ENCODE measurements at regions not wholly inside any gene's neighbourhood (a gene's known extent, or its start where the extent isn't known, plus 50 kb on each side); places are given as distances from the start of the nearest gene placed in this dataset.

GRCh38 chr2:49240608-49241007 is 86.3 kb upstream of the FSHR start:
- Histone ChIP-seq H3K9ac (ENCODE audit: low read length) (no peak overlapping the region), H3K4me3 (replicated peaks in 1 of 2; ENCODE audit: low read depth in 1 of 2, low read length in 2 of 2) (no peak overlapping the region), H3K4me1 (ENCODE audit: control insufficient read depth in 1 of 2, insufficient read depth in 2 of 2, low read length in 2 of 2) (no peaks in the 10 kb centered on the region), H2AFZ (ENCODE audit: low read depth, low read length, poor library complexity, severe bottlenecking) (no peak overlapping the region), H4K20me1 (ENCODE audit: insufficient read depth) (no peaks in the 10 kb centered on the region), H3K36me3 (ENCODE audit: control insufficient read depth in 1 of 2, insufficient read depth in 2 of 2, low read length in 2 of 2) (no peaks in the 10 kb centered on the region), H3K79me2 (ENCODE audit: insufficient read depth, low read length) (no peaks in the 10 kb centered on the region), H3K9me3 (ENCODE audit: control insufficient read depth in 1 of 2, insufficient read depth in 1 of 2, low read depth in 1 of 2, low read length in 2 of 2) (no peaks in the 10 kb centered on the region; a peak in 1 of 4 replicates), H3K4me2 (ENCODE audit: low read length) (no peak overlapping the region), H3K27ac (ENCODE audit: low read depth, low read length) (no peak overlapping the region), H3K9me2 (ENCODE audit: insufficient read depth) (no peaks in the 10 kb centered on the region), H3K27me3 (ENCODE audit: insufficient read depth, low read length) (no peaks in the 10 kb centered on the region)
- DNase-seq (ENCODE audit: low read depth, low spot score) = no peak
- POLR2A ChIA-PET = no interaction called here
- RAD21 ChIA-PET (ENCODE audit: low non-redundant PET in 1 of 2, low total read pairs in 2 of 2, uncharacterized antibody in 2 of 2, unreplicated experiment in 2 of 2) = no interaction called here
- no TSS peak for BruUV-seq (replicated peaks)
- CTCF ChIA-PET = no interaction called here
- intact Hi-C loops (cut with micrococcal nuclease) = no loop called here
- no peak for ATAC-seq
- TF ChIP-seq CEBPB (IDR thresholded peaks at IDR 0.05; ENCODE audit: low read depth) (no peak), CBX3 (IDR thresholded peaks at IDR 0.05; ENCODE audit: low read depth) (no peak), EGR1 (IDR thresholded peaks at IDR 0.05; ENCODE audit: low read depth) (no peak)

GRCh38 chr2:49238604-49238960 is 84.3 kb upstream of the FSHR start:
- POLR2A ChIA-PET = no interaction called here
- Histone ChIP-seq H3K36me3 (ENCODE audit: control insufficient read depth in 1 of 2, insufficient read depth in 2 of 2, low read length in 2 of 2) (no peaks in the 10 kb centered on the region), H3K9me3 (ENCODE audit: control insufficient read depth in 1 of 2, insufficient read depth in 1 of 2, low read depth in 1 of 2, low read length in 2 of 2) (no peaks in the 10 kb centered on the region; a peak in 1 of 4 replicates), H3K4me3 (replicated peaks in 1 of 2; ENCODE audit: low read depth in 1 of 2, low read length in 2 of 2) (no peak overlapping the region), H3K4me1 (ENCODE audit: control insufficient read depth in 1 of 2, insufficient read depth in 2 of 2, low read length in 2 of 2) (no peaks in the 10 kb centered on the region), H3K79me2 (ENCODE audit: insufficient read depth, low read length) (no peaks in the 10 kb centered on the region), H3K4me2 (ENCODE audit: low read length) (no peak overlapping the region), H3K27me3 (ENCODE audit: insufficient read depth, low read length) (no peaks in the 10 kb centered on the region), H4K20me1 (ENCODE audit: insufficient read depth) (no peaks in the 10 kb centered on the region), H3K27ac (ENCODE audit: low read depth, low read length) (no peak overlapping the region), H2AFZ (ENCODE audit: low read depth, low read length, poor library complexity, severe bottlenecking) (no peak overlapping the region), H3K9me2 (ENCODE audit: insufficient read depth) (no peaks in the 10 kb centered on the region), H3K9ac (ENCODE audit: low read length) (no peak overlapping the region)
- RAD21 ChIA-PET (ENCODE audit: low non-redundant PET in 1 of 2, low total read pairs in 2 of 2, uncharacterized antibody in 2 of 2, unreplicated experiment in 2 of 2) = no interaction called here
- DNase-seq (ENCODE audit: low read depth, low spot score) (no peak), ATAC-seq (no peak)
- BruUV-seq (replicated peaks) = no TSS peak
- intact Hi-C loops (cut with micrococcal nuclease) = no loop called here
- CTCF ChIA-PET = no interaction called here
- TF ChIP-seq EZH2phosphoT487 (IDR thresholded peaks at IDR 0.05; ENCODE audit: borderline replicate concordance) (no peak), FOSL1 (IDR thresholded peaks at IDR 0.05; ENCODE audit: low read depth) (no peak)
